Activated T-cell treated with anti-CD3 and anti-CD28 coated beads for 48 hours (primary cell): ENCODE measurements at regions not wholly inside any gene's neighbourhood (a gene's known extent, or its start where the extent isn't known, plus 50 kb on each side); places are given as distances from the start of the nearest gene placed in this dataset.

Experiments used
- DNase-seq: peaks from one replicate; pipeline ENCODE4 v3.0.0-alpha.2; 2020; ENCODE audit warnings: low read depth

GRCh38 chr2:147122944-147123343, 721.9 kb upstream of the ACVR2A start:
- no peak for DNase-seq

DNA sequence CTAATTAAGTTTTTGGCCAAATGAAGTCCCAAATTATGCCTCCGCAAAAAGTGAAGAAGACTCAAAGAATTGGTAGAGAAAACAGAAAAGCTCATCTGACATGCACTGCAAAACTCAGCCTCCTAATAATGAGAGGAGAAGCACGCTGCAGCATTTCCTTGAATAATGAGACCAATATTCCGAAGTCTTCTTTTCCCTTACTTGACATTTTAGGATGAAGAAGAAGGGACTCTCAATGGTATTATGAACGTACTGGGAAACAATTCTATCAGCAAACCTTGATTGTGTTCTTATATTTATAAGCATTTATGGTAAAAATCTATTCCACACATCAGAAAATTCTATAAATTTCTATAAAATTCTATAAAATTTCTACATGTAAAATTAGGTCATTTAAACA, 733.9 kb upstream of the ACVR2A start:
- no peak for DNase-seq

DNA sequence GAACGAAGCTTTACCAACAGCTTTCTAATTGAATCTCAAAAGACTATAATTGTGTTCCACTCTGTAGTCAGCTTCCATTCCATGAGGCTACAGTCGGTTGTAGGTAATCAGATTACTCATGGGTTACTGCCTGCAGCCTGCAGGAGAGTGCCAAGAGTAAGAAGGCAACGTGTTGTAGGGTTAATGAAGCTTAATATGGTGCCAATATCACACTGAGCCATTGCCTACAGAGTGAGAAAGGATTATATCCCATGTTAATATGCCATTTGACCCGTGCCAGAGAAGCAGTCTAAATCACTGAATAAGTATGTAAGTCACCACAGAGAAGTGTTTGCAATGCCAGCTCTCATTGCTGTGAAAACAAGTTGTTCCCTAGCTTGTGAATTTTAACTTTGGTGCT, 734.5 kb upstream of the ACVR2A start:
- no peak for DNase-seq

- DNase-seq: no peak
Observed at GRCh38 chr2:147109291-147109690, 735.5 kb upstream of the ACVR2A start.

DNA sequence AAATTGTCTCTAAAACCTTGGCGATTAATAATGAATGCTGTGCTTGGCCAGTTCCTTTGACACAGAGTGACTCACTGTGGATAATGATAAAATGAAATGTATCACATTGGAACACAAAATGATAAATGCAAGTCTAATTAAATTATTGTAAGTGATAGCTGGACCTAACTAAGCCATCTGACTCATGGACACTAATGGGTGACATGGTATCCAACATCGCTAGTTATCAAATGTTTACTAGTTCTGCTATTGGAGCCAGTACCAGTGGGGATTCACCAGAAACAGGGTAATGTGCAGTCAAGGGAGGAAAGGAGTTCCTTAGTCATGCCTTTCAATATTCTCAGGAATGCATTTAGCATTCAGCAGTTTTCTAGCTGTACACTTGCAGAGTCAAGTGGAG, 736.3 kb upstream of the ACVR2A start:
- DNase-seq: no peak

GRCh38 chr2:147101941-147102790, 742.7 kb upstream of the ACVR2A start:
- DNase-seq: no peak

DNA sequence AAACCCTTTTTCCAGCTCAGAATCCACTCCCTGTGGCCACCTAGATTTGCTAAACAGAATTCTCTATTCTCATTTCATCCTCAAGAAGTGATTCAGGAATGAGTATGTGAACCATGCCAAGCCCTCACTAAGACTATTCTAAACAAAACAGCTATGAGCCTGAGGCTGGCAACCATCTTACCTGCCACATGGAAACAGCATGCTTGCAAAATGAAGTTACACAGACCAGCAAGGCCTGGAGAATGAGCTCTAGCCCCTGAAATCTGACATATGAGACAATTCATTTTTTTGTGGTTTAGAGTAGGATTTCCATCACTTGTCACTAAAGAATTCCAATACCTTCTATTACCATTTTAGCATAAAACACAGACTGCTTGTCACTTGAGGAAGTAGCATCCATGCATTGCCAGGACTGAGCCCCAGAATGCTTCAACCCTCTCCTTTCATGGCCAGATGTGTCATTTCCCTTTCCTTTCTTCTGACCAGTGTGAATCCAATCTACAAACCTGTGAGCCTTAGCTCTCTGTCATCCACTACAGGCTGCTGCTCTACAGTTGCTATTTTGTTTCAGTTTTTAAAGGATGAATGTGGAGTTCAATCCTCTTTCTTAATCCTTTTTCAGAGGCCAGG, 744.3 kb upstream of the ACVR2A start:
- no peak for DNase-seq

DNA sequence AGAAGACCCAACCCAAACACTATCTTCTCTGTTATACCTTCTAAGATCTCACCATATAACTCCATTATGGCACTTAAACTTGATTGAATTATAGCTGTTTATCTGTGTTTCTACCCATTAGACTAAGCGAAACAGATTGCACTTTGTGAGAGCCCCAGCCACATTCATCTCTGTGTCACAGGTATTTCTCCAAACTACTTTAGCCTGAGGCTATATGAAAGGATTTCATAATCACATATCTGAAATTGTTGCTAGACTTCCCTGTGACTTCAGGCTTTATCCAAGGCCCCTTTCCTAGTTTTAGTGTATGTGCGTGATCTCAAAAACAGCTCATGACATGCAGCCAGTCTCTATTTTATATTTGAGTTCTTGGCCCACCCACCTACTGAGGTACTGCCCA, 745.0 kb upstream of the ACVR2A start:
- no peak for DNase-seq

- DNase-seq: no peak
Observed at GRCh38 chr2:147098940-147099339, 745.9 kb upstream of the ACVR2A start.

- DNase-seq: no peak
Observed at GRCh38 chr2:147097747-147098146, 747.1 kb upstream of the ACVR2A start.

DNA sequence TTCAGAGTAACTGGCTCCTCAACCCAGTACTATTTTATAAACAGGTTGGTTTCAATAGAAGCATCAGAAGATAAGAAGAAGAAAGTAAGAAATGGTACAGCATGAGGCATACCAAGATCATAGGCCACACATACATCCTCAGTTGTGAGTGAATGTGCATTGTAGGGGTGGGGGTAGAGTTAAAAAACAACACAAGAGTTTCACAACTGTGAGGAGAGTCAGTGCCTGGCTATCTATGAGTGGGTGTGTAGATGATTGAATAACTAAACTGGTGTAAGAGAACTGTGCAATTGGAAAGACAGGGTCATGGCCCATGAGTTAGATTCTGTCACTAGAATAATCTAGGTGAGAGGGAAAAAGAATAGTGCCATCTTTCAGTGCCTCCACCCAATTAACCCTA, 748.2 kb upstream of the ACVR2A start:
- DNase-seq: no peak

GRCh38 chr2:147095376-147095775, 749.5 kb upstream of the ACVR2A start:
- DNase-seq: no peak

DNA sequence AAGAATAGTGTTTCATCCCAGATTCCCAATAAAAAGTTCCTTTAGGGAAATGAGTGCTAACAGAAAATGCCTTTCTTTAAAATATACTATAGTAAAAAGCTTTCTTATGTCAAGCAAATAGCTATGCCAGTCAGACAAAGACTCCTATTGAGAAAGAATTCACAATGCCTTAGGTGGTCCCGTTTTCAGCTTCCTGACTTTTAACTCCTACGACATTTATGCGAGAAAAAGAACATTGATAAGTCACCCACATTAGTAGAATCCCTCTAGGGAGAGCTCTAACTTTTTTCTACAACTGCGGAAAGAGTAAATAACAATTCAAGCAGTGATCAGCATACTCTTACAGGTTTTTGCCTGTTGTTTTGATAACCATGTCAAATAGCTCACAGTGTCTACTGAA, 750.8 kb upstream of the ACVR2A start:
- DNase-seq: no peak

DNA sequence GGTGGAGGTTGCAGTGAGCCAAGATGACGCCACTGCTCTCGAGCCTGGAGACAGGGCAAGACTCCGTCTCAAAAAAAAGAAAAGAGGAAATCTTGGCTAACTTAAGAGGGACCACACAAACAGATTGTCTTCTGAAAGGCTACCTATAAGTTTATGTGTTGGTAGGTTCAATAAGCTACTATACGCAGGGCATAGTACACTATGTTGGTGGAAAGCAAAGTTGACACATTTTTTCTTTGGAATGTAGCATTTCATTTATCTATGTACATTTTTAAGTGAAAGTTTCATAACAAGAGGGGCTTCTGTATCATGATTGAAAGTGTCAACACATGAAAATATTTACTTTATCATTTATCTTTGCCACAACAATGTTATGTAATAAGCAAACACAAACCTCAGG, 752.6 kb upstream of the ACVR2A start:
- no peak for DNase-seq

GRCh38 chr2:147091448-147091847, 753.4 kb upstream of the ACVR2A start:
- DNase-seq: no peak

- no peak for DNase-seq
Observed at GRCh38 chr2:147088871-147089270, 756.0 kb upstream of the ACVR2A start.

DNA sequence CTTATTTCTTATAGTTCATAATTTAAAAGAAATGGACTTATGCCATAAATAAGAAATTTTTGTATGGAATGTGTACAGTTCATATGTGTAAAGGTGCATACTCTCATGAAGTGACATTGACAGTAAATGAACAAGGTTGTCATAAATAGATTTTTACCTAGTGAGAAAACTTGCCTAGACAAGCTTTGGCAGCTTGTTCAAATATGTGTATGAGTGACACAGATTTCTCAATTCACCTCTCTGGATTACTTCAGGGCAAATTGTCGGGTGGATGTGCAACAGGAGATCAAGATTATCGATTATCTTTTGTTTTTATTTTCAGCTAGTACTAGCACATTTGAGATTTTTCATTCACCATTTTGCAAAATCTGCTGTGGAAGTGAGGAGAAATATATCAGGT, 758.1 kb upstream of the ACVR2A start:
- no peak for DNase-seq

DNA sequence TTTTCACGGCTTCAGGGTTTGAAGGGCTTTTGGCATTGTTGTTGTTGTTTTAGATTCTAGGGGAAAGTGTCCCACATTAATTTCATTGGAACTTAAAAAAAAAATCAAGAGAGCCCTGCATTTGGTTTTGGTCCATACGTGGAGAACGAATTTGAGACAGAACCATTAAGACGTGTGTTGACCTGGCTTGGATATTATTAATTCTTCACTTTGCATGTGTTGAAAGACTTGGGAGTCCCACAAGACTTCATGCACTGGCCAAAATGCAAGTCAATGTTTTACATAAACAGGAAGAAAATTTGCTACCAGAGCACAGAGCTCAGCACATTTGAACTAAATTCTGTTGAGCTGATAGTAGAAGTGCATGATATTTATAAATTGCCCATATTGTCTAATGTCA, 761.2 kb upstream of the ACVR2A start:
- no peak for DNase-seq

DNA sequence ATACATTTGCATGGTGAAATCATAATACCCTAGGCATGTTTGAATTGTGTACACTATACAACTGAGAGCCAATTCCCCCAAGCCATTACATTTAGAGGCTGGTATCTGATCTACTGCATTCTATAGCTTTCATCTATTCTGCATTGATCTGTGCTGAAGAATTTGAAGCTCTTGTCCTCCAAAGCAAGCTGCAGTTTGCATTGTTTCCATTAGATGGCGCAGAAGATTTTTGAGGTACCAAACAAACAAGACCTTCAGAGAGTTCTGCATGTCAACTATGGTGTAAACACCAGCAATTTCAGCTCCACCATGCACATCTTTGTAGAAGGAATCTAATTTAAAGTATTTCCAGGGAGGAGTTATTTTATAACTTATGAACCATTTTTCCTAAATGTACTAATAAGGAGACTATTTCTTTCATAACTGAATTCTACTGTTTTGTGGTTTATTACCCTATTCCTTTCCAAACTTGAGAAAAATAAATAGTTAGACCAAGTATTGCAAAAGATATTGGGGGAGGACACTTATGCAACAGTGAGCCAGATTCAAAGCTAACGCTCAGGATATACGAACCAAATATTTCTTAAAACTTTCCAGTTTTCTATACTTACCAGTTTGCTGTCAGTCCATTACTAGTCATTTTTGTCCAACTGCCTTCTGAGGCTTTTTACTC, 761.8 kb upstream of the ACVR2A start:
- peak; percentile 12 for DNase-seq

DNA sequence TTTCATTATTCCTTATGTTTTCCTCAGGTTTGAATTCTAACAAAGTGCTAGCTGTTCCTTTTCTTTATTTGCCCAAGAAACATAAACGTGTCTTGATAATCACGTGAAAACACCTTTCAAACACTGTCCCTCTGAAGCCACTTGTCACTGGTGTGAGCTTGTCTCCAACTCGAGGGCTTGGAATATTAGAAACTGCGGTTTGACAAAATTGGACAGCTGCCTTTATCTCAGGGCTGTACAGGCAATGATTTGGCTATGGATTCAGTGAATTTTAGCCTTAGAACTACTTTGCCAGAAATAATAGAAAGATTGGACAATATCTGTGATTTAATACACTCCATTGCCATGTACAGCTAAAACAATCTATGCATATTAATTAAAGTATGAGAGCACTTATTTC, 763.0 kb upstream of the ACVR2A start:
- DNase-seq: no peak

- DNase-seq: no peak
Observed at GRCh38 chr2:147076634-147077033, 768.2 kb upstream of the ACVR2A start.

DNA sequence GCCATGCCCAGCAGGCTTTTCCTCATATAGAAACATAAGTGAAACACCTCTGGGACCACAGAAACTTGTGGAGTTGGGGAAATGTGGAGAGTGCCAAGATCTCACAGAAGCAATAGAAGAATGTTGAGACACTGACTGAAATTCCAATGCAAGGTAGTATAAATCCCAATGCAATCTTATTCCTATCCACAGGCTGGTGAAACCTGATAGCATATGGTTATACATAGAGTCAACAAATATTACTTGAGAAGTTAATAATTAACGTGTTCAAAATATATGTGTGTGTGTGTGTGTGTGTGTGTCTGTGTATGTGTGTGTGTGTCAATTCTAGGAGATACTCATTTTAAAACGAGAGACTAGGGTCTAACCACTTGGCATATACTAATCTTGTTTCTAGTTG, 776.8 kb upstream of the ACVR2A start:
- DNase-seq: no peak

GRCh38 chr2:147067136-147067535, 777.7 kb upstream of the ACVR2A start:
- DNase-seq: no peak
